ENCODE measurements at regions not wholly inside any gene's neighbourhood (a gene's known extent, or its start where the extent isn't known, plus 50 kb on each side); places are given as distances from the start of the nearest gene placed in this dataset.

- peak; percentile 68 to 91 for DNase-seq (ENCODE audit: low spot score in 2 of 2)
- TF ChIP-seq POLR2A (IDR thresholded peaks at IDR 0.05) (peak in 1 of 2 donors; percentile 15), CTCF (IDR thresholded peaks at IDR 0.05) (peak in 1 of 5 experiments; percentile 9), EP300 (IDR thresholded peaks at IDR 0.05) (peak; percentile 84 to 93)
- Histone ChIP-seq H3K36me3 (no peaks in the 10 kb centered on the region), H3K9me3 (no peaks in the 10 kb centered on the region), H3K4me1 (peaks cover 0 to 25% (median 4%) of the 10 kb centered on the region in 4 donors), H3K27ac (peak overlapping the region in 1 of 4 donors; percentile 68), H3K27me3 (no peaks in the 10 kb centered on the region), H3K4me3 (no peak overlapping the region)
- whole genome bisulfite sequencing, 2 donors, result 32 to 35% methylated on average over 16 to 17 of the region's 19 CpGs
Measured at GRCh38 chr2:234335661-234336228, 161.1 kb downstream of the ARL4C start.

GRCh38 chr2:234334756-234335155 is 162.1 kb downstream of the ARL4C start:
- H3K27ac ChIP-seq, result peak overlapping the region in 2 of 4 donors; percentile 5 to 68
- H3K36me3 ChIP-seq, result no peaks in the 10 kb centered on the region
- H3K4me3 ChIP-seq, result no peak overlapping the region
- no peaks in the 10 kb centered on the region for H3K9me3 ChIP-seq
- H3K27me3 ChIP-seq, result no peaks in the 10 kb centered on the region
- DNase-seq (ENCODE audit: low spot score in 2 of 2), result no peak
- TF ChIP-seq CTCF (IDR thresholded peaks at IDR 0.05), result no peak
- no peak for TF ChIP-seq EP300 (IDR thresholded peaks at IDR 0.05)
- no peak for TF ChIP-seq POLR2A (IDR thresholded peaks at IDR 0.05)
- WGBS, 2 donors, result 61 to 70% methylated on average over 4 of the region's 4 CpGs
- H3K4me1 ChIP-seq, result peaks cover 0 to 25% (median 4%) of the 10 kb centered on the region in 4 donors

- WGBS, 2 donors, result 54 to 56% methylated on average over 3 of the region's 3 CpGs
- Histone ChIP-seq H3K36me3 (no peaks in the 10 kb centered on the region), H3K27me3 (no peaks in the 10 kb centered on the region), H3K4me3 (no peak overlapping the region), H3K27ac (peak overlapping the region in 2 of 4 donors; percentile 5 to 68), H3K9me3 (no peaks in the 10 kb centered on the region), H3K4me1 (peaks cover 0 to 25% (median 4%) of the 10 kb centered on the region in 4 donors)
- TF ChIP-seq POLR2A (IDR thresholded peaks at IDR 0.05) (no peak), CTCF (IDR thresholded peaks at IDR 0.05) (no peak), EP300 (IDR thresholded peaks at IDR 0.05) (no peak)
- no peak for DNase-seq (ENCODE audit: low spot score in 2 of 2)
Measured at GRCh38 chr2:234334151-234334550, 162.7 kb downstream of the ARL4C start.

GRCh38 chr2:234333168-234334130 is 163.4 kb downstream of the ARL4C start:
- H3K27me3 ChIP-seq, result no peaks in the 10 kb centered on the region
- WGBS, 2 donors, result 75% methylated on average over 9 to 10 of the region's 10 CpGs
- H3K4me1 ChIP-seq, result peaks cover 0 to 25% (median 4%) of the 10 kb centered on the region in 4 donors
- H3K36me3 ChIP-seq, result no peaks in the 10 kb centered on the region
- H3K9me3 ChIP-seq, result no peaks in the 10 kb centered on the region
- H3K27ac ChIP-seq, result peak overlapping the region in 1 of 4 donors; percentile 7
- no peak overlapping the region for H3K4me3 ChIP-seq
- DNase-seq (ENCODE audit: low spot score in 2 of 2), result no peak
- no peak for TF ChIP-seq POLR2A (IDR thresholded peaks at IDR 0.05)
- TF ChIP-seq CTCF (IDR thresholded peaks at IDR 0.05), result no peak
- no peak for TF ChIP-seq EP300 (IDR thresholded peaks at IDR 0.05)

- WGBS, 2 donors, result 87 to 95% methylated on average over 7 of the region's 7 CpGs
- no peak for DNase-seq (ENCODE audit: low spot score in 2 of 2)
- no peaks in the 10 kb centered on the region for H3K9me3 ChIP-seq
- no peak overlapping the region for H3K27ac ChIP-seq
- H3K27me3 ChIP-seq, result no peaks in the 10 kb centered on the region
- TF ChIP-seq CTCF (IDR thresholded peaks at IDR 0.05) (no peak), POLR2A (IDR thresholded peaks at IDR 0.05) (no peak), EP300 (IDR thresholded peaks at IDR 0.05) (no peak)
- no peak overlapping the region for H3K4me3 ChIP-seq
- no peaks in the 10 kb centered on the region for H3K36me3 ChIP-seq
- peaks cover 0 to 25% (median 4%) of the 10 kb centered on the region in 4 donors for H3K4me1 ChIP-seq
Measured at GRCh38 chr2:234331966-234332365, 164.9 kb downstream of the ARL4C start.
